ENCODE measurements at regions not wholly inside any gene's neighbourhood (a gene's known extent, or its start where the extent isn't known, plus 50 kb on each side); places are given as distances from the start of the nearest gene placed in this dataset.

DNA sequence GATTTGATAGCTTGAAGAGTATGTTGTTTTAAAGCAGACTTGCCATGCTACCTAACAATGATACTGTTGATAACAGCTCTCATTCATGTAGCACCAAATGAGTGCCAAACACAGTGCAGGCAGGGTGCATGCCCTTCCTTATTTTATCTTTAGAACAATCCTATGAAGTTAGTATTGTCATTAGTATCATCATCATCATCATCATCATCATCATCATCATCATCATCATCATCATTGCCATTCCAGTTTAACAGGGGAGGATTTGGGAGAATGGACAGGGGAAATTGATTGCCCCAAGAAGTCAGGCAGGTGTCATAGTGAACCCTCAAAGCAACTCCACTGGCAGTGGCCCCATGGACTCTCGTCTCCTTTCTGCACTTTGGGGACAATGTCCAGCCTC lies 734.9 kb downstream of the VRK1 start:
- TF ChIP-seq ZNF585B (tag by site-specific recombination; IDR thresholded peaks at IDR 0.05): no peak
- no peak for TF ChIP-seq ZNF843 (tag by site-specific recombination; IDR thresholded peaks at IDR 0.05)
- TF ChIP-seq, protein P1, sequence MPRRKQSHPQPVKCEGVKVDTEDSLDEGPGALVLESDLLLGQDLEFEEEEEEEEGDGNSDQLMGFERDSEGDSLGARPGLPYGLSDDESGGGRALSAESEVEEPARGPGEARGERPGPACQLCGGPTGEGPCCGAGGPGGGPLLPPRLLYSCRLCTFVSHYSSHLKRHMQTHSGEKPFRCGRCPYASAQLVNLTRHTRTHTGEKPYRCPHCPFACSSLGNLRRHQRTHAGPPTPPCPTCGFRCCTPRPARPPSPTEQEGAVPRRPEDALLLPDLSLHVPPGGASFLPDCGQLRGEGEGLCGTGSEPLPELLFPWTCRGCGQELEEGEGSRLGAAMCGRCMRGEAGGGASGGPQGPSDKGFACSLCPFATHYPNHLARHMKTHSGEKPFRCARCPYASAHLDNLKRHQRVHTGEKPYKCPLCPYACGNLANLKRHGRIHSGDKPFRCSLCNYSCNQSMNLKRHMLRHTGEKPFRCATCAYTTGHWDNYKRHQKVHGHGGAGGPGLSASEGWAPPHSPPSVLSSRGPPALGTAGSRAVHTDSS (tag by site-specific recombination; IDR thresholded peaks at IDR 0.05): peak; percentile 71
- H3K4me3 ChIP-seq (ENCODE audit: low read depth, low read length): no peak overlapping the region
- H3K36me3 ChIP-seq (ENCODE audit: control insufficient read depth in 2 of 2, insufficient read depth in 1 of 2, low read length in 2 of 2): no peaks in the 10 kb centered on the region
- H3K4me1 ChIP-seq (ENCODE audit: control insufficient read depth, insufficient read depth, low read length): no peaks in the 10 kb centered on the region
- H3K9me3 ChIP-seq (ENCODE audit: control insufficient read depth, insufficient read depth, low read depth, low read length): no peaks in the 10 kb centered on the region
- POLR2A ChIA-PET: no interaction called here
- no peak overlapping the region for H3K27ac ChIP-seq (ENCODE audit: extremely low read depth, low read depth, low read length)
- CTCF ChIA-PET: interaction anchor here (0.8 kb wide), 1 partner anchor 359 kb away, joined by 4 read pairs; no protein-coding TSS in a partner anchor

DNA sequence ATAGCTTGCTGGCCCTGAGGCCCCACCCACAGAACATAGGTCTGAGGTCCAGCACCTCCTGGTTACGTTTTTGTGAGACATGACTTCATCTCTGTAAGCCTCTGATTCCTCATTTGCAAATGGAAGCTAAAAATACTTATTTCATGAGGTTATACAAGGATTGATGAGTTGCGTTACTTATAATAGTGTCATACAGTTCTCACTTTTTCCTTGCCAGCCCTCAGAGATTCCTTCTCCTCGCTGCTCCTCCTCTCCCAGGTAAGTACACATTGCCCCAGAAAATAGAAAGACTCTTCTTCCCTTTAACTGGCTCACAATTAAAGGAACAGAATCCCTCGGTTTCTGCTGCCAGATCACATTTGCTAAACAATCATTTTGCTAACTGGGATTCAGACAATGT lies 739.2 kb downstream of the VRK1 start:
- Histone ChIP-seq H3K36me3 (ENCODE audit: control insufficient read depth in 2 of 2, insufficient read depth in 1 of 2, low read length in 2 of 2) (no peaks in the 10 kb centered on the region), H3K27ac (ENCODE audit: extremely low read depth, low read depth, low read length) (no peak overlapping the region), H3K4me1 (ENCODE audit: control insufficient read depth, insufficient read depth, low read length) (no peaks in the 10 kb centered on the region), H3K4me3 (ENCODE audit: low read depth, low read length) (no peak overlapping the region), H3K9me3 (ENCODE audit: control insufficient read depth, insufficient read depth, low read depth, low read length) (no peaks in the 10 kb centered on the region)
- ChIA-PET CTCF (no interaction called here), POLR2A (no interaction called here)
- TF ChIP-seq GLIS2 (tag by site-specific recombination; IDR thresholded peaks at IDR 0.05): no peak
- no peak for TF ChIP-seq ZNF23 (tag by site-specific recombination; IDR thresholded peaks at IDR 0.05; ENCODE audit: borderline replicate concordance)
- TF ChIP-seq ZNF768 (tag by site-specific recombination; IDR thresholded peaks at IDR 0.05): no peak

DNA sequence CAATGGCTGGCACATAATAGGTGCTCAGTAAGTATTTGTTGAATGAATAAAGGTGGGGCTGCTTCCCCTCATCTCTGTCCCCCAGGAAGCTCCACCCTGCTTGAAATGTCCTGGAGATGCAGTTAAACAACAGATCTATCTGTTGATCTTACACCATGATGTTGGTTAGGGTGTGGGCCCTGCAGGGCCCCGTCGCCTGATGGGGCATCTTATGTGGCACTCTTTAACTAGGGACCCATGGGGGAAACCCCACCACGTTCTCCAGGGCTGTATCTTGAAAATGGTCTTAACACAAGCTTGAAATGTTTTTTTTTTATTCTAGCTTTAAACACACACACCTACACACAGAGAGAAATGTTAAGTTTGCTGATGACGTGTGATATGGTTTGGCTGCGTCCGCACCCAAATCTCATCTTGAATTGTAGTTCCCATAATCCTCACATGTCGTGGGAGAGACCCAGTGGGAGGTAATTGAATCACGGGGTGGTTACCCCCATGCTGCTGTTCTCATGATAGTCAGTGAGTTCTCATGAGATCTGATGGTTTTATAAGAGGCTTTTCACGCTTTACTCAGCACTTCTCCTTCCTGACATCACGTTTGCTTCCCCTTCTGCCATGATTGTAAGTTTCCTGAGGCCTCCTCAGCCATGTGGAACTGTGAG lies 741.7 kb downstream of the VRK1 start:
- no peaks in the 10 kb centered on the region for H3K4me1 ChIP-seq (ENCODE audit: control insufficient read depth, insufficient read depth, low read length)
- H3K9me3 ChIP-seq (ENCODE audit: control insufficient read depth, insufficient read depth, low read depth, low read length): no peaks in the 10 kb centered on the region
- ChIA-PET CTCF (no interaction called here), POLR2A (no interaction called here)
- no peaks in the 10 kb centered on the region for H3K36me3 ChIP-seq (ENCODE audit: control insufficient read depth in 2 of 2, insufficient read depth in 1 of 2, low read length in 2 of 2)
- no peak overlapping the region for H3K27ac ChIP-seq (ENCODE audit: extremely low read depth, low read depth, low read length)
- TF ChIP-seq, protein P2, sequence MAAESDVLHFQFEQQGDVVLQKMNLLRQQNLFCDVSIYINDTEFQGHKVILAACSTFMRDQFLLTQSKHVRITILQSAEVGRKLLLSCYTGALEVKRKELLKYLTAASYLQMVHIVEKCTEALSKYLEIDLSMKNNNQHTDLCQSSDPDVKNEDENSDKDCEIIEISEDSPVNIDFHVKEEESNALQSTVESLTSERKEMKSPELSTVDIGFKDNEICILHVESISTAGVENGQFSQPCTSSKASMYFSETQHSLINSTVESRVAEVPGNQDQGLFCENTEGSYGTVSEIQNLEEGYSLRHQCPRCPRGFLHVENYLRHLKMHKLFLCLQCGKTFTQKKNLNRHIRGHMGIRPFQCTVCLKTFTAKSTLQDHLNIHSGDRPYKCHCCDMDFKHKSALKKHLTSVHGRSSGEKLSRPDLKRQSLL (tag by site-specific recombination; IDR thresholded peaks at IDR 0.05): no peak
- TF ChIP-seq ZNF747 (tag by site-specific recombination; IDR thresholded peaks at IDR 0.05) (no peak), ZNF423 (tag by site-specific recombination; IDR thresholded peaks at IDR 0.05) (no peak), ZNF16 (tag by site-specific recombination; IDR thresholded peaks at IDR 0.05; ENCODE audit: low read depth) (no peak), ZNF626 (tag by site-specific recombination; IDR thresholded peaks at IDR 0.05) (no peak), ZNF776 (tag by site-specific recombination; IDR thresholded peaks at IDR 0.05; ENCODE audit: borderline replicate concordance) (no peak), ZFP3 (tag by site-specific recombination; IDR thresholded peaks at IDR 0.05; ENCODE audit: low read depth) (no peak), KLF10 (tag by site-specific recombination; IDR thresholded peaks at IDR 0.05) (no peak), ZNF558 (tag by site-specific recombination; IDR thresholded peaks at IDR 0.05) (no peak), ZNF133 (tag by site-specific recombination; IDR thresholded peaks at IDR 0.05) (no peak), GLIS1 (tag by site-specific recombination; IDR thresholded peaks at IDR 0.05) (no peak), EGR2 (tag by site-specific recombination; IDR thresholded peaks at IDR 0.05; ENCODE audit: low read depth) (no peak)
- TF ChIP-seq, protein P3, sequence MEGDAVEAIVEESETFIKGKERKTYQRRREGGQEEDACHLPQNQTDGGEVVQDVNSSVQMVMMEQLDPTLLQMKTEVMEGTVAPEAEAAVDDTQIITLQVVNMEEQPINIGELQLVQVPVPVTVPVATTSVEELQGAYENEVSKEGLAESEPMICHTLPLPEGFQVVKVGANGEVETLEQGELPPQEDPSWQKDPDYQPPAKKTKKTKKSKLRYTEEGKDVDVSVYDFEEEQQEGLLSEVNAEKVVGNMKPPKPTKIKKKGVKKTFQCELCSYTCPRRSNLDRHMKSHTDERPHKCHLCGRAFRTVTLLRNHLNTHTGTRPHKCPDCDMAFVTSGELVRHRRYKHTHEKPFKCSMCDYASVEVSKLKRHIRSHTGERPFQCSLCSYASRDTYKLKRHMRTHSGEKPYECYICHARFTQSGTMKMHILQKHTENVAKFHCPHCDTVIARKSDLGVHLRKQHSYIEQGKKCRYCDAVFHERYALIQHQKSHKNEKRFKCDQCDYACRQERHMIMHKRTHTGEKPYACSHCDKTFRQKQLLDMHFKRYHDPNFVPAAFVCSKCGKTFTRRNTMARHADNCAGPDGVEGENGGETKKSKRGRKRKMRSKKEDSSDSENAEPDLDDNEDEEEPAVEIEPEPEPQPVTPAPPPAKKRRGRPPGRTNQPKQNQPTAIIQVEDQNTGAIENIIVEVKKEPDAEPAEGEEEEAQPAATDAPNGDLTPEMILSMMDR (tag by site-specific recombination; IDR thresholded peaks at IDR 0.05): no peak
- TF ChIP-seq, protein P4, sequence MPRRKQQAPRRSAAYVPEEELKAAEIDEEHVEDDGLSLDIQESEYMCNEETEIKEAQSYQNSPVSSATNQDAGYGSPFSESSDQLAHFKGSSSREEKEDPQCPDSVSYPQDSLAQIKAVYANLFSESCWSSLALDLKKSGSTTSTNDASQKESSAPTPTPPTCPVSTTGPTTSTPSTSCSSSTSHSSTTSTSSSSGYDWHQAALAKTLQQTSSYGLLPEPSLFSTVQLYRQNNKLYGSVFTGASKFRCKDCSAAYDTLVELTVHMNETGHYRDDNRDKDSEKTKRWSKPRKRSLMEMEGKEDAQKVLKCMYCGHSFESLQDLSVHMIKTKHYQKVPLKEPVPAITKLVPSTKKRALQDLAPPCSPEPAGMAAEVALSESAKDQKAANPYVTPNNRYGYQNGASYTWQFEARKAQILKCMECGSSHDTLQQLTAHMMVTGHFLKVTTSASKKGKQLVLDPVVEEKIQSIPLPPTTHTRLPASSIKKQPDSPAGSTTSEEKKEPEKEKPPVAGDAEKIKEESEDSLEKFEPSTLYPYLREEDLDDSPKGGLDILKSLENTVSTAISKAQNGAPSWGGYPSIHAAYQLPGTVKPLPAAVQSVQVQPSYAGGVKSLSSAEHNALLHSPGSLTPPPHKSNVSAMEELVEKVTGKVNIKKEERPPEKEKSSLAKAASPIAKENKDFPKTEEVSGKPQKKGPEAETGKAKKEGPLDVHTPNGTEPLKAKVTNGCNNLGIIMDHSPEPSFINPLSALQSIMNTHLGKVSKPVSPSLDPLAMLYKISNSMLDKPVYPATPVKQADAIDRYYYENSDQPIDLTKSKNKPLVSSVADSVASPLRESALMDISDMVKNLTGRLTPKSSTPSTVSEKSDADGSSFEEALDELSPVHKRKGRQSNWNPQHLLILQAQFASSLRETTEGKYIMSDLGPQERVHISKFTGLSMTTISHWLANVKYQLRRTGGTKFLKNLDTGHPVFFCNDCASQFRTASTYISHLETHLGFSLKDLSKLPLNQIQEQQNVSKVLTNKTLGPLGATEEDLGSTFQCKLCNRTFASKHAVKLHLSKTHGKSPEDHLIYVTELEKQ (tag by site-specific recombination; IDR thresholded peaks at IDR 0.05; ENCODE audit: borderline replicate concordance): no peak
- TF ChIP-seq, protein P5, sequence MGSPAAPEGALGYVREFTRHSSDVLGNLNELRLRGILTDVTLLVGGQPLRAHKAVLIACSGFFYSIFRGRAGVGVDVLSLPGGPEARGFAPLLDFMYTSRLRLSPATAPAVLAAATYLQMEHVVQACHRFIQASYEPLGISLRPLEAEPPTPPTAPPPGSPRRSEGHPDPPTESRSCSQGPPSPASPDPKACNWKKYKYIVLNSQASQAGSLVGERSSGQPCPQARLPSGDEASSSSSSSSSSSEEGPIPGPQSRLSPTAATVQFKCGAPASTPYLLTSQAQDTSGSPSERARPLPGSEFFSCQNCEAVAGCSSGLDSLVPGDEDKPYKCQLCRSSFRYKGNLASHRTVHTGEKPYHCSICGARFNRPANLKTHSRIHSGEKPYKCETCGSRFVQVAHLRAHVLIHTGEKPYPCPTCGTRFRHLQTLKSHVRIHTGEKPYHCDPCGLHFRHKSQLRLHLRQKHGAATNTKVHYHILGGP (tag by site-specific recombination; IDR thresholded peaks at IDR 0.05): no peak
- no peak overlapping the region for H3K4me3 ChIP-seq (ENCODE audit: low read depth, low read length)
